ENCODE measurements at regions not wholly inside any gene's neighbourhood (a gene's known extent, or its start where the extent isn't known, plus 50 kb on each side); places are given as distances from the start of the nearest gene placed in this dataset.

DNA sequence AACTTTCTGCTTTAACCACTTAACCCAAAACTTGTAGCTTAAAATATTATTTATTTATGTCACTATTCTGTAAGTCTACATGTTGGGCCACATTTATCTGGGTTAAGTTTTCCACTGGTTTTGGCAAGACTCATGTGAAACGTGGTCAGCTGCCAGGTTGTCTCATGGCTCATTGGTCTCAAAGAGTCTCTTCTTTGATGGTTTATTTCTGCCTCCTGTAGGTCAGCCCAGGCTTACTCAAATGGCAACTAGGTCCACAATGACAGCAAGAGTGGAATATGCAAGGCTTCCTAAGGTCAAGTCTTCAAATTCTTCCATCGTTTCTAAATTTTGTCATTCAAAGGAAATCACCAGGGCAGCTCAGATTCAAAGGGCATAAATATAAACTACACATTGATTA, 828.7 kb downstream of the PCDH7 start:
- TF ChIP-seq, protein P1, sequence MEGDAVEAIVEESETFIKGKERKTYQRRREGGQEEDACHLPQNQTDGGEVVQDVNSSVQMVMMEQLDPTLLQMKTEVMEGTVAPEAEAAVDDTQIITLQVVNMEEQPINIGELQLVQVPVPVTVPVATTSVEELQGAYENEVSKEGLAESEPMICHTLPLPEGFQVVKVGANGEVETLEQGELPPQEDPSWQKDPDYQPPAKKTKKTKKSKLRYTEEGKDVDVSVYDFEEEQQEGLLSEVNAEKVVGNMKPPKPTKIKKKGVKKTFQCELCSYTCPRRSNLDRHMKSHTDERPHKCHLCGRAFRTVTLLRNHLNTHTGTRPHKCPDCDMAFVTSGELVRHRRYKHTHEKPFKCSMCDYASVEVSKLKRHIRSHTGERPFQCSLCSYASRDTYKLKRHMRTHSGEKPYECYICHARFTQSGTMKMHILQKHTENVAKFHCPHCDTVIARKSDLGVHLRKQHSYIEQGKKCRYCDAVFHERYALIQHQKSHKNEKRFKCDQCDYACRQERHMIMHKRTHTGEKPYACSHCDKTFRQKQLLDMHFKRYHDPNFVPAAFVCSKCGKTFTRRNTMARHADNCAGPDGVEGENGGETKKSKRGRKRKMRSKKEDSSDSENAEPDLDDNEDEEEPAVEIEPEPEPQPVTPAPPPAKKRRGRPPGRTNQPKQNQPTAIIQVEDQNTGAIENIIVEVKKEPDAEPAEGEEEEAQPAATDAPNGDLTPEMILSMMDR (conservative IDR thresholded peaks at IDR 0.05 in 1 of 2, IDR thresholded peaks at IDR 0.05 in 1 of 2; ENCODE audit: low read depth in 1 of 2, low read length in 2 of 2): no peak
- TF ChIP-seq EZH2 (IDR thresholded peaks at IDR 0.05; ENCODE audit: low read length, missing control alignments): no peak
- H3K4me3 ChIP-seq (replicated peaks in 1 of 4; ENCODE audit: control extremely low read depth in 1 of 4, insufficient read depth in 1 of 4, low read depth in 3 of 4, low read length in 4 of 4): no peak overlapping the region
- H3K4me1 ChIP-seq (ENCODE audit: control insufficient read depth, extremely low read depth, insufficient read depth, low read length): no peaks in the 10 kb centered on the region
- peak; percentile 5 to 6 for DNase-seq (ENCODE audit: low read depth in 2 of 2)
- H3K27me3 ChIP-seq (ENCODE audit: control insufficient read depth, insufficient read depth, low read length): no peaks in the 10 kb centered on the region
- H3K36me3 ChIP-seq (ENCODE audit: control insufficient read depth, insufficient read depth, low read length): no peaks in the 10 kb centered on the region
- no peak overlapping the region for H2AFZ ChIP-seq (ENCODE audit: low read length)
- H3K9ac ChIP-seq (ENCODE audit: insufficient read depth, low read length): no peak overlapping the region
- no peaks in the 10 kb centered on the region for H4K20me1 ChIP-seq (ENCODE audit: control insufficient read depth, extremely low read depth, insufficient read depth, low read length)
- no peaks in the 10 kb centered on the region for H3K79me2 ChIP-seq (ENCODE audit: control insufficient read depth, insufficient read depth, low read length)
- no peak overlapping the region for H3K4me2 ChIP-seq (ENCODE audit: extremely low read depth, insufficient read depth, low read length)
- no peak overlapping the region for H3K27ac ChIP-seq (ENCODE audit: insufficient read depth, low read length)
- no peaks in the 10 kb centered on the region for H3K9me3 ChIP-seq (ENCODE audit: control insufficient read depth, insufficient read depth, low read depth, low read length)

DNA sequence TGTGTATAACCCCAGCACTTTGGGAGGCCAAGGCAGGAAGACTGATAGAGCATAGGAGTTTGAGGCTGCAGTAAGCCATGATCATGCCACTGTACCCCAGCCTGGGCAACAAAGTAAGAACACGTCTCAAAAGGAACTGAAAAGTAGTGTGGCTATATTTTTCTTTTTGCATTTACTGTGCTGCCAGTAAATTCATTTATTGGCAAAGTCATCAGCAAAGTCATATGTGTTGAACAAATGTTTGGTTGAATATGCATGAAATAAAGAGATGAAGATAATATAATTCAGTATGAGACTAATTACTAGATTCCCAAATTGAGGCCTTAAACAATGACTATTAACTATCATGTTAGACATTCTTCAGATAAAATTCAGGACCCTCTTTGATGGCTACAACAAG, 829.1 kb downstream of the PCDH7 start:
- no peak for TF ChIP-seq EZH2 (IDR thresholded peaks at IDR 0.05; ENCODE audit: low read length, missing control alignments)
- TF ChIP-seq, protein P1 (conservative IDR thresholded peaks at IDR 0.05 in 1 of 2, IDR thresholded peaks at IDR 0.05 in 1 of 2; ENCODE audit: low read depth in 1 of 2, low read length in 2 of 2): no peak
- Histone ChIP-seq H3K4me1 (ENCODE audit: control insufficient read depth, extremely low read depth, insufficient read depth, low read length) (no peaks in the 10 kb centered on the region), H3K4me2 (ENCODE audit: extremely low read depth, insufficient read depth, low read length) (no peak overlapping the region), H3K79me2 (ENCODE audit: control insufficient read depth, insufficient read depth, low read length) (no peaks in the 10 kb centered on the region), H3K27me3 (ENCODE audit: control insufficient read depth, insufficient read depth, low read length) (no peaks in the 10 kb centered on the region), H3K36me3 (ENCODE audit: control insufficient read depth, insufficient read depth, low read length) (no peaks in the 10 kb centered on the region), H3K27ac (ENCODE audit: insufficient read depth, low read length) (no peak overlapping the region), H3K9ac (ENCODE audit: insufficient read depth, low read length) (no peak overlapping the region), H3K4me3 (replicated peaks in 1 of 4; ENCODE audit: control extremely low read depth in 1 of 4, insufficient read depth in 1 of 4, low read depth in 3 of 4, low read length in 4 of 4) (no peak overlapping the region), H3K9me3 (ENCODE audit: control insufficient read depth, insufficient read depth, low read depth, low read length) (no peaks in the 10 kb centered on the region), H2AFZ (ENCODE audit: low read length) (no peak overlapping the region), H4K20me1 (ENCODE audit: control insufficient read depth, extremely low read depth, insufficient read depth, low read length) (no peaks in the 10 kb centered on the region)
- no peak for DNase-seq (ENCODE audit: low read depth in 2 of 2)

DNA sequence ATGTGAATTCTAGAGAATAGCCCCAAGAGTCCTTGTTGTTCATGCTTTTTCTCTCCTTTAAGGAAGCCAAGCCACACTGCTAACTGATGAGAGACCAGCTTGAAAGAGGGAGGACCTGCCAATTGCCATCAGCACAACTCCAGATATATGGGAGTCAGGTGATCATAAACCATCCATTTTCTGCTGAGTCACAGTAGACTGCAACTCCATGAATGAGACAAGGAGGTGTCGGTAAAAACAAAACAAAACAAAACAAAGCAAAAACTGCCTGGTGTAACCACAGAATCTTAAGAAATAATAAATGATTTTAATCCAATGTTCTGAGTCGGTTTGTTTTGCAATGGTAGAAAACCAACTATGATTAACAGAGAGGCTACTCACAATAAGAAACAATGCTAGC, 837.3 kb downstream of the PCDH7 start:
- no peaks in the 10 kb centered on the region for H3K9me3 ChIP-seq (ENCODE audit: control insufficient read depth, insufficient read depth, low read depth, low read length)
- H3K9ac ChIP-seq (ENCODE audit: insufficient read depth, low read length): no peak overlapping the region
- H3K79me2 ChIP-seq (ENCODE audit: control insufficient read depth, insufficient read depth, low read length): no peaks in the 10 kb centered on the region
- peak in 1 of 2 donors; percentile 2 for DNase-seq (ENCODE audit: low read depth in 2 of 2)
- no peaks in the 10 kb centered on the region for H3K36me3 ChIP-seq (ENCODE audit: control insufficient read depth, insufficient read depth, low read length)
- no peak overlapping the region for H2AFZ ChIP-seq (ENCODE audit: low read length)
- no peak overlapping the region for H3K4me3 ChIP-seq (replicated peaks in 1 of 4; ENCODE audit: control extremely low read depth in 1 of 4, insufficient read depth in 1 of 4, low read depth in 3 of 4, low read length in 4 of 4)
- no peaks in the 10 kb centered on the region for H4K20me1 ChIP-seq (ENCODE audit: control insufficient read depth, extremely low read depth, insufficient read depth, low read length)
- H3K27ac ChIP-seq (ENCODE audit: insufficient read depth, low read length): no peak overlapping the region
- no peak for TF ChIP-seq EZH2 (IDR thresholded peaks at IDR 0.05; ENCODE audit: low read length, missing control alignments)
- TF ChIP-seq, protein P1 (conservative IDR thresholded peaks at IDR 0.05 in 1 of 2, IDR thresholded peaks at IDR 0.05 in 1 of 2; ENCODE audit: low read depth in 1 of 2, low read length in 2 of 2): no peak
- no peaks in the 10 kb centered on the region for H3K27me3 ChIP-seq (ENCODE audit: control insufficient read depth, insufficient read depth, low read length)
- no peaks in the 10 kb centered on the region for H3K4me1 ChIP-seq (ENCODE audit: control insufficient read depth, extremely low read depth, insufficient read depth, low read length)
- no peak overlapping the region for H3K4me2 ChIP-seq (ENCODE audit: extremely low read depth, insufficient read depth, low read length)

All from fibroblast of lung (primary cell).